HK-2 (cell line): ENCODE measurements at regions not wholly inside any gene's neighbourhood (a gene's known extent, or its start where the extent isn't known, plus 50 kb on each side); places are given as distances from the start of the nearest gene placed in this dataset.

Experiments used
- DNase-seq: peaks from one replicate; pipeline ENCODE4 v3.0.0-alpha.2; 2018; ENCODE audit not compliant: unreplicated experiment

DNA sequence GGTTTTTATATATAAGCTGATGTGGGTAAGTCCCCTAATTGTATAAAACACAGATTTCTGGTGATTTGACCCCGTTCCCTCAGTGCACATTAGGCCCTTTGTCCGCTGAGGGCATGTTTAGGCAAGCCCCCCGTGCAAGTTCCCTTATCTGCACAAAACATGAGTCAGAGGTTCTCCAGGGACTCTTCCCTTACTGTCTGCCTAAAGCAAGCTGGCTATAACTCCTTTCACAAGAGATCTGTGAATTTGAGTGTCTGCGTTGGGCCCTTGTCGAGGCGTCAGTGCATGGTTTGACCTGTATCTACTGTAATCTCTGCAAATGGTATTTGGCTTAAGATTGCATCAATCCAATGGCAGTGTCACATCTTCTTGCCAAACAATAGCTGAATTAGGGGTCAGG is 712.8 kb downstream of the CDH8 start:
- no peak for DNase-seq

DNA sequence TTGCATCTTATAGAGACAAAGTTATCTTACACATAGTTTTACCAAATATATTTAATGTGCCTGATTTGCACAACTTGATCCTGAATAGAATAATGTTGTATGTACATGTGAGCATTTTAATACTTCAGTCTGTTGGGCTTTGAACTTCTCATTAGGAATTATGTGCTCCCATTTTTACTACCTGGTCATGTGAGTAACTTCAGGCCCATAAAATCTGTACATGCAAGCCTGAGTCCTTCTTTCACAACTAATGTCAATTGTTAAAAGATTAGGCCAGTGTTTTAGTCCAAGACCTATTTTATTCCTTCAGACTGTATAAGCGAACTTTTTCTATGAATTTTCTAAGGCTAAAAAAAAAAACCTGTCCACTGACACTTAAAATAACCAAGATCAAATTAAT is 715.4 kb downstream of the CDH8 start:
- no peak for DNase-seq

DNA sequence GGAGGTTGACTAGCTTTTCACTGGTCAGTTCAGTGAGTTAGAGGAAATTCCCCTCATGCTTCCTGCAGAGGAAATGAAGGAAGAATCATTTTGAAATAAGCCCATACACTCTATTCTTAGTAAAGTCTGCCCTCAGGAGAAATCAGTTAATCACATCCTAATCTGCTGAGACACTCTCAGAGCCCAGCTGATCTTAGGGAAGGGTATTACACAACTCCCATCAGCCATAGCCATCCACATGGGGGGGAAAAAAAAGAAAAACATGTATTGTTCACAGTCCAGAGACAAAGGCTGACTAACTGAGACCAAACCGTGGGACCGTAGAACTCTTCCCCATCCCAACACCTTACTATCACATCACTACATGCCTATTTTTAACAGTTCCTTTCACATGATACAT is 722.3 kb downstream of the CDH8 start:
- DNase-seq: no peak

DNA sequence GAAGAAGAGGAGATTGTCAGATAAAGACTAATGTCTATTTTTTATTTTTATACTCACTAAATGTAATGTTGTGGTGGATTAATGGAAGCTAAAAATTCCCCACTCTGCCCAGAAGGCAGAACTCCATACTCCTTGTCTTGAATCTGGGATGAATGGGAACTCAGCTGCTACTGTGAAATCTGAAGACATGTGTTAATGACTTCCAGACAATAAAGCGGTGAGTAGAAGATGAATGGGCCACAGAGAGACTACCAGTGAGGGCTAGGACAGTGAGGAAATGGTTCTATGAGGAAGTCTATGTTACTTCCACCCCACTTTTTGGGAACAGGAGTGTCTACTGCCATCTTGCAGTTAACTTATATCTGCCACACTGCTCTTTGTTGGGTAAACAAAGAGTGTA is 726.9 kb downstream of the CDH8 start:
- no peak for DNase-seq

DNA sequence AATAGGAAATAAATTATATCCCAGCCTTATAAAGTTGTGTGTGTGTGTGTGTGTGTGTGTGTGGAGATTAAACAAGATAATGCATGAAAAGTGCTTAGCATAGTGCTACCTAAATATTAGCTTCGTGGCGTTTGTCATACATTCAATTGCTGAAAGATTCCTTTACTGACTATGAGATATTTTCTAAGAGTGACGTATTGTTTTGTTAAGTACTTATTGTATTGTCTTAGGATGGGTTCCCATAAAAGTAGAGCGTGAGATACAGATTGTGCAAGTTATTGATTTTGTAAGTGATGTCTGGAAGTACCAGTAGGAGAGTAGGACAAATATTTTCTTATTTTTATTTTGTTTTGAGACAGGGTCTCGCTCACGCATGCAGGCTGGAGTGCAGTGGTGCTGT is 730.0 kb downstream of the CDH8 start:
- no peak for DNase-seq

DNA sequence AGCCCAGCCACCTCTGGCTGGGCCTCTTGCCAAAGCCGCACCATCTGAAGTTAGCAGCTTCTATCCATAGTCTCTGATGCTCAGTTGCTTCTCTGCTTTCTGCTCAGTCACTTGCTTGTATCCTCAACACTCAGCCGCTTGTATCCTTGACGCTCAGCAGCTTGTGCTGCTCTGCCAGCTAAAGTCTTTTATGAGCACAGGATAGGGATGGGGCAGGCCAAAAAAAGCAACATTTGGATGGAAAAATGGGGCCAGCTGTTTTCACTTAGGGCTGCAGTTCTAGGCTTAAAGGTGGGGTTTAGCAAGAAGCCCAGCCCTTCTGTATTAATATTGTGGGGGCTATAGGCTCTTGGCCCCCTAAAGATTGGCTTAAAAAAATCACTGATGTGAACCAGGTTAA is 739.4 kb downstream of the CDH8 start:
- no peak for DNase-seq

DNA sequence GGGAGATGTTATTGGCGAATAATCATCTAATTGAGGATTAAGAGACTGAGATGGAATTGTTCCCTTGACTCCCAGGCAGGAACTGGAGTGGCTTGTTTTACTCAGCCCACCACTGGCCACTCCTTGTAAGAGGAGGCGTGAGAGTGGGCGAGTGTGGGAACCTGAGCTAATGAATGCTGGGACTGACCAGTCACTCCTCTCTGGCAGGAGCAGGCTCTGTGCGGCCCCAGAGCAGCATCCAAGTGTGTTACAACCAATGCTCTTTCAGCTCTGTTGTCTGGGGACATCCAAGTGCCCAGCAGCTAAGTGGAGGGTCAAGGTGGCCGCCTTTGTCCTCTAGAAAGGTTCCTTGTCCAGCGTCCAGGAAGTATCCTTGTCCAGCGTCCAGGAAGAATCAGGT is 739.9 kb downstream of the CDH8 start:
- no peak for DNase-seq

DNA sequence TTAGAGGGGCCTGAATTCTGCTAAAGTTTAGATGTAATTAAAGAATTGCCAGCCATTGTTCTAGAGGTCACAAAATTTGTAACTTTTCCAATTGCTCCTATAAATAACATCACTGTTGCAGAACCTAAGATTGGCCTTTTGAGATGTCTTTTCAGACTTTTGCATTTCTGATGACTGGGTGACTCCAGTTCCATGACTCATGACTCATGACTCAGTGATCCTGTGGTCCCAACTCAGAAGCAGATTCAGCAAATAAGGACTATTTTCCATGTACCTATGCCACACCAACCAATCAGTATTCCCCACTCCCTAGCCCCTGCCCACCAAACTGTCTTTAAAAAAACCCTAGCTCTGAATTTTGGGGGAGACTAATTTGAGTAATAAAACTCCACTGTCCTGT is 740.9 kb downstream of the CDH8 start:
- no peak for DNase-seq

DNA sequence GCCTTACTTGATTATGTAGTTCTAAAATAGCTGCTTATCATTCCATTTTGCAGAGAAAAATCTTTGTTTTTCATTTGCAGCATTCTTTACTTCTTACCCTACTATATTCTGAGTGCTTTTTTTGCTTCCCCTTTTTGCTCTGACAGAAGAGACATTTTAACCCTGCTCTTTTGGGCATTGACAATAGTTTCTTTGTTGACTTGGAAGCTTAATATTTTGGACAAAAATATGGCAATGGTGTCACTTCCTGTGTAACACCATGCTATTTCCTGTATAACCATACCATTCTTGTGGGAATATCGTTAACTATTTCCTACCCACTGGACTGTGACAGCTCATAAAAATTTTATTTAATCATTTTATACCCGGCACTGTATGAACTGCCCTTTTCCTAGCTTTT is 747.1 kb downstream of the CDH8 start:
- DNase-seq: no peak

DNA sequence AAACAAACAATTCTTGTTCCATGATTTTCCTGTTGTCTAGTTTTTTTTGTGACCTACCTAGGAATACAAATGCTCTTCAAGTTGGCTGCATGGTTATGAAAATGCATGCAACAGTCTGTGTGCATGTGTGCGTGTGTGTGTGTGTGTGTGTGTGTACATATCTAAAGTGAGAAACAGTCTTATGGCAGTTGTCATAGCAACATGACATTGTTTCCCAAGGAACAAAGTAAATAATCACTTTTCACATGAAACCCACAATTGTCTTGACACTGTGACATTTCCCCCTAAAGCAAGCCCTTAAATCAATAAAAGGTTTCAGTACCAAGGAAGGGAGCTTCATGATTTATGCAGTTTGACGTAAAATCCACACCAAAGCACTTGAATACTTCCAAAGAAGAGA is 758.4 kb downstream of the CDH8 start:
- no peak for DNase-seq

DNA sequence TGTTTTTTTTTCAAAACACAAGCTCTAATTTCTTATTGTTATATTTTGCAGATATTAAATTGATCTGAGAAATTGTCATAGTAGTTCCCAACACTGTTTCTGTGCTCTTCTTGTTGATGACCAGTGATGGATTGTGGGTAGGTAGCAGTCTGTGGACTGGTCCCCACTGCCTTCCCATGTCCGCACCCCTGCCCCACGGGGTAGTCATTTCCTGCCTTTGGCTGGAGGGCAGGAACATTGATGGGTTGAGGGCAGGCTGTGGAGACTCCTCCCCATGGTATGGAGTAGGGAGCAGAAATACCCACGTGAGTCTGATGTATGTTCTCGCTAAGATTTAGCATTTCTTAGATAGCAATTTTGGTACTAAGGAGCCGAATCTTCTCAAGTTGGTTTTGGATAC is 762.0 kb downstream of the CDH8 start:
- no peak for DNase-seq

DNA sequence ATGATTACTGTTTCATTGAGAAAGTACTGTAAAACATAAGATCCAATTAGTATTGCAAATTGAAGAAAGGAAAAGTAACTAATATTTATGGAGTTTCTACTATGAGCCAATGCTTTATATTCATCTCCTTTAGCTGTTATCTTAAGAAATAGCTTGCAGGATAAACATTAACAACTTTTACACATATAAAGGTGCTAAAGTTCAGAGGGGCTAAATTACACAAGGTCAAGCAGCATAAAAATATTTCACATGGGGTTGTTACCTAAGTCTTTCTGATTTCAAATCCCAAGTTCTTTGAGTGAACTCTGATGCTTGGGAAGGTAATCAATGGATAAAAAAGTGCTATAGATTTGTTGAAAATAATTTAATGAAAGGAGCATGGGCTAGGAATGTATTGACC is 765.5 kb downstream of the CDH8 start:
- no peak for DNase-seq

DNA sequence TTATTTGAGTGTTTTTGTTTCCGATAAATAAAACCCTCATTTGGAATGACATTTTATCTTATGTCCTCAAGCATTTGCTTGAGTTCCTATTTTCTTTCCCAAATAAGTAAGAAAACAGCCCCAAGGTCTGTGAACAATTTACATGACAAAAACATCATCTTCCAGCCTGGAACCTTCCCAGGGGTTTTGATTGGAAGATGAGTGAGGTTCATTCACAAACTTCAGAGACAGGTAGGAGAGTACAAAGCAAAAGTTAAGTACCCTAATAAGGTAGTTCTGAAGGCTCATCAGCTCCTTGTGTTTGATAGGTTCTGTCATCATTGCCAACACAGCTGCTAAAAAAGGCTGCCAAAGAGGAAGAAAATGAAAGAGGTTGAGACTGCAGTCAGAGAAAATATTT is 772.8 kb downstream of the CDH8 start:
- DNase-seq: no peak

DNA sequence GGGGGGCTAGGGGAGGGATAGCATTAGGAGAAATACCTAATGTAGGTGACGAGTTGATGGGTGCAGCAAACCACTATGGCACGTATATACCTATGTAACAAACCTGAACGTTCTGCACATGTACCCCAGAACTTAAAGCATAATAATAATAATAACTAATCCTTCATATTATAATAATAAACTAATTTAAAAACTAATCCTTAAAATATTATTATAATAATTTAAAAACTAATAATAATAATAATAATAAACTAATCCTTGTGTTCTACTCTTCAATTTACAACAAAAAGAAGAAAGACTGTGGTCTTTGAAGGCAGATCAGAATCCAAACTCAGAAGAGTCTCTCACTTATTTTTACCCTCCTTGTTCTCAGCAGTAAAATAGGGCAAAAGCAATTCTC is 774.9 kb downstream of the CDH8 start:
- no peak for DNase-seq

DNA sequence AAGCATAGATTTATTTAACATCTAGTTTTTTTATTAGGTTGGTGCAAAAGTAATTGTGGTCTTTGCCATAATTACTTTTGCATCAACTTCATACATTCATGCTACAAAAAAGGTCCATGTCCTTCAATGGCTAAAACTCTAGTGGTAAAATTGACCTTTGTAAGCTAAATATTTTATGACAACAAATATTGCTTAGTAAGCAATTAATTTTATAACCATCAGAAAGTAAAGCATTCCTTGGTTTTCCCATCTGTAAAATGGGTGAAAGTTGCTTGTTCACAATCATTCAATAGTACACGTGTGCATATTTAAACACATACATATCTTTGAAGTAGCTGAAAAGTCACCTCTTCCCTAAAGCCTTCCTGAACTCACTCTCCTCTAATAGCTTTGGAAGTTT is 789.6 kb downstream of the CDH8 start:
- DNase-seq: no peak

DNA sequence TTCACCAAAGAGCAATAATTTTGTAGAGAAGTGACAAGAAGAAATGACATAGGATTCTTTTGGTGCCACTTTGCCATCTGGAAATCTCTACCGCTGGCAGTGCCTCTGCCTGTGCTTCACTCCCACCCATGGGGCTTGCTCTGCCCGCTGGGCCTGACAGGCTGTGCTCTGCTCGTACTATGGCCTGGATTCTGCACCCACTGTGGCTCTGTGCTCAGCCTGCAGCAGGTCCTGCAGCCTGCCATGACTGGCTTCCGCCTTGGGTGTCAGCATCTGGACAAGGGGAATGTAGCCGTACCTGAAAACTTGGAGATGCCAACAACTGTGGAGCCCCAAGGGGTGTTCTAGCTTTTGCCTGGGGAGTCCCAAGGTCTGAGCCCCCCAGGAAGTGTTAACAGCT is 792.3 kb downstream of the CDH8 start:
- no peak for DNase-seq

DNA sequence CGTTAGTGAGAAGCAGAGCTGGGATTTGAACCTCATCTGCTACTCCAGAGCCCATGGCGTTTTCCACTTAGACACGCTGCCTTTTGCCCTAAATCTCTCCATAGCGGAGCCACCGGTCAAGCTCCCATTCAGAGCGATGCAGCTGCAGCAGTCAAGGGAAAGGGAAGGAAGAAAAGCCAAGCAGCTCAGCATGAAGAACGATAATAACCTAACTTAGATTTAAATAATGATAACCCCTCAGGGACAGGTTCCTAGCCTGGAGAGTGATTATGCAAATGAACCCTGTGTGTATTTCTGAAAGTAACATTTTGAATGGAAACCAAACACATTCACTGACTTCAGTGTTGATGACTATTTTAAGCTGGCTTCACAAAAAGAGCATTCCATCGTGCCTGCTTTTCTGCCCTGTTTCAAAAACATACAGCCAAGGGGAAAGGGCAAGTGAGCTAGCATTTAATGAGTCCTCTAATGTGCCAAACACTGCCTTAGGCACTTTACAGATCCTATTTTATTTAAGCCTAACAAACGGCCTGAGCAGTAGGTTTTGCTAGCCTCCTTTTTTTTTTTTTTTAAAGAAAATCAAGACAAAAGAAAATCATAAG is 798.3 kb downstream of the CDH8 start:
- no peak for DNase-seq

DNA sequence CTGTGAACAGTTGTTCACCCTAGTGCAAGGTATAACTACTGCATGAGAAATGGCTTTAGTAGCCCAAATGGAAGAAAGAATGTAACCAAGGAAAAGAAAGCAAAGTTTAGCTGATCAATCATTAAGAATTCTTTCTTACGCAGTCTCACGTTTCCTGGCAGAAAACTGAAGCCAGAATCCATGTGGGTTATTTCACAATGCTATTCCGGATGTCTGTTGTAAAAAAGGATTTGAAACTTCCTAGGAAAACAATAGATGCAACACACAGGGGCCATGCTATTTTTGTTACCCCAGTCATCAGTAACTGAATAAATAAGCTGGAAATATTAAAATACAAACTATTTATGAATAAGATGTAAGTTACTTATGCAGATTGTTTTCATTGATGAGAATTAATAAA is 802.5 kb downstream of the CDH8 start:
- no peak for DNase-seq

DNA sequence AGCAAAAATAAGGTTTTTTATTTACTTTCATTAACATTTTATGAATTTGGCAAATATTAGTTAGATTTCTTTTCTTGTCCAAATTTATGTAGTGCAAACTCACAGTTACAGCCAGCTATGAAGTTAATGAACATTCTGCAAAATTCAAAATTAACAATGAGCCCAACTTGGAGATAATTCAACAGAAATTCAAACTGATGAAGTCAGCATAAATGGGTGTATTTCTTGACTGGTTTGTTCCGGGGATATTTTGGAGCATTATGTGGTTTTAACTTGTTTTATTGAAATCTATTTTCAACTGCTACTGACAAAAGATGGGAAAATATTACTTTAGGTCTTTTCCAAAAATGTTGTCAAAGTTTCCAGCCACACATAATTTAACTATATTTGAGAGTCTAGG is 807.9 kb downstream of the CDH8 start:
- no peak for DNase-seq

DNA sequence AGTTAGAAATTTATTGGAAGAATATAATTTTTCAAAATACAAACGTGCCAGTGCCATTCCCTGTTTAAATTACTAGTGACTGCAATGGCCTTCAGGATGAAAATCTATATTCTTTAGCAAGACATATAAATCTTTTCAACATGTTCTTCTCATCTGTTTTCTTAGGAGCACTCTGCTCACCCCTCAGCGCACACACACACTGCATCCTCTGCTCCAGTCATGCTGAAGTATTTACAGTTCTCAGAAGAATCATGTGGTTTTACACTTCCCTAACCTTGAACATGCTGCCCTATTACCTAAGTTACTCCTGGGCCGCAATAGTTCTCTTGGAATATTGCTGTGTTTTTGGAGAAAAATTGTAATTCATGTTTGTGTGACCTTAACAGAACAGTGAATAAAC is 820.6 kb downstream of the CDH8 start:
- DNase-seq: no peak

DNA sequence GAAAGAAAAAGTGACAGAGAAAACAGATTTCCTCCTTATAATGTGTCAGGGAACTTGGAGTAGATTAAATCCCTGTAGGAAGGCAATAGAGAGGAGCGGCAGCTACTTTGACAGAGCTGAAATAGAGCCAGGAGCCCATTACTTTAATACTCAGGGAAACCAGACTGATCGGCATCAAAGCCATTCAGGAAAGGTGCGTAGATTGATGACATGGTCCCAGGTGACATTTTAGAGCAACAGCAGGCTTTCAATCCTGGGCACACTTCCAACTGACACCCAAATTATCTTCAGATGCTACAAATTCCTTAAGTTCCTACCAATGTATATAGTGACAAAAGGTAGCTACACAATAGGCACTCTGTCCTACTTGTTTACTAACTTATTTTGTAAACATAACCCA is 821.5 kb downstream of the CDH8 start:
- no peak for DNase-seq

DNA sequence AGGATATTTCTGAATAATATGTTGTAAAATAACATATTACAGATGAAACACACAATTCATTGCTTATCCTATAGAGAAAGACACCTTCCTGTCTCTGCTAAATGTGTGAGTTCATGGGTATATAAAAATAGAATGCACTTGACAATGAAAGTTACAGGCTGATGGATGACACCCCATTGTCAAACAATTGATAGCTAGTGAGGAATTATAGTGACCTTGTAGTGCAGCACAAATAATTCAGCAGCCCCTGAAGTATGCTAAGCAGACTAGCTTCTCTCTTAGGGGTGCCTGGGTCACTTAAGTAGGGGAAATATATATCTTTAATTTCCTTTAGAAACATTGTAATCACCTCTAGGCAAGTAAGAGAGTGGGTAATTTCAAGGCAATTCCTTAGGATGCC is 826.2 kb downstream of the CDH8 start:
- DNase-seq: no peak

DNA sequence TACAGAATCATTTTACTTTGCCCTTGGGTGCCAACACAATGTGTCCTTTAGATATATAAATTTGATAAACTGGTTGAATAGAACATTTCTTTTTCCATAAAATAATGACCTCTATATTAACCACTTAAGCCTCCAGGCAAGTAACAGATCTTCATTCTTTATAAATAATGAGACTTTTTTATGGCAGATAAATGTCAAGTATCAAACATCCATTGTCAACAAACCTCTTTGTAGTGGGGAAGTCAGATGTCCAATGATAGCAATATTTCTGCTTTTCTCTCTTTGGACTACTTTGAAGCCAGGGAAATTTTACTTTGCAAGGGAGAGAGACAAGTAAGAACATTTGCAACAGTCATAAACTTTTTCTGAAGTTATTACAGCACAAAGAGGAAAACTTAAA is 841.2 kb downstream of the CDH8 start:
- no peak for DNase-seq

DNA sequence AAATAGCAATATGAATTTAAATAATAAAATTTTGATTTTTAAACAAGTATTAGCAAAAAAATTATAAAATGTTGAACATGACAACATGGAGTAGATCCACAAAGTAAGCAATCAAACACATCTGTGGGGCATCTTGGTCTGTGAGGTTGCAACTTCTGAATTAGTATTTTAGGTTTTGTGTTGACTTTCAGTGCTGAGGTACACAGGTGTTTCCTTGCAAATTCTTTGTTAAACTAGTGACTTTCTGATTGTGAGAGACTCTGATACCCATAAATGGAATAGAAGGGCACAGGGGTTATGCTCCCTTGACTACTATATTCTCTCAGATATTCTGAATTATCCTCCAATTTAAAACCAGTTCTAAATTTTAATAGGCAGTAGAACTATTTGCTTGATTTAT is 841.7 kb downstream of the CDH8 start:
- DNase-seq: no peak

DNA sequence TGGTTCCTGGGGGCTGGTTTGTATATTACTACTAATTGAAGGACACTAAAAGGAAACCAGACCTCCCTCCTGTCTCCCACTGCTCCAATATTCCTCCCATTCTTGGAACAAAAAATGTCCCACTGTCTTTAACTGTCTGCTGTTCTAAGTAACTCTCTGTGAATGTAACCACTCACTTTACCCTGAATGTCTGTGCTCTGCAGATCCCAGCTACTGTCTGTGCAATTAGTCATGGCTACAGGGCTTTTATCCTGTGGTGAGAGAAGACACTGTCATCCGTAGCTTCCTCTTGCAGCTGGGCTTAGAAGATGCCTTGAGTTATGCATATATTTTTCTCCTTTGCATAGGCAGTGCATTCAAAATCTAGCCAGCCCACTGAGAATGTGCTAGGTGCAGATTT is 853.8 kb downstream of the CDH8 start:
- no peak for DNase-seq
